ENCODE measurements at regions not wholly inside any gene's neighbourhood (a gene's known extent, or its start where the extent isn't known, plus 50 kb on each side); places are given as distances from the start of the nearest gene placed in this dataset.

DNA sequence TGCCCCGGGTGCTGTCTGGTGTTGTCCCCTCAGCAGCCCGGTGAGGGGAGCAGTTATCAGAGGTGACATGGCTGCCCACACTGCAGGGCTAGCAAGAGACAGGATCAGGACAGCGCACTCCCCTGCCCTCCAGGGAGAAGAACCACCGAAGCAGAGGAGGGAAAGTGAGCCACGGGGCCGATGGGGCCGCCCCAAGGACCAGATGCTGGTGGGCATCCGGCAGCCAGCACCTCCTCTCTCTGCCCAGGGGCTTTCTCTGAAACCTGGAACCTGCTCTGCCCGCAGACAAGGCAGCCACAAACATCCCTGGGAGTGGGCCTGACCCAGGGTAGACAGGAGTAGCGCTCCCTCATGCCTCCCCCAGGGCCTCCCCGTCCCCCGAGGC, 163.0 kb upstream of the CST7 start:
- TF ChIP-seq, protein P1, sequence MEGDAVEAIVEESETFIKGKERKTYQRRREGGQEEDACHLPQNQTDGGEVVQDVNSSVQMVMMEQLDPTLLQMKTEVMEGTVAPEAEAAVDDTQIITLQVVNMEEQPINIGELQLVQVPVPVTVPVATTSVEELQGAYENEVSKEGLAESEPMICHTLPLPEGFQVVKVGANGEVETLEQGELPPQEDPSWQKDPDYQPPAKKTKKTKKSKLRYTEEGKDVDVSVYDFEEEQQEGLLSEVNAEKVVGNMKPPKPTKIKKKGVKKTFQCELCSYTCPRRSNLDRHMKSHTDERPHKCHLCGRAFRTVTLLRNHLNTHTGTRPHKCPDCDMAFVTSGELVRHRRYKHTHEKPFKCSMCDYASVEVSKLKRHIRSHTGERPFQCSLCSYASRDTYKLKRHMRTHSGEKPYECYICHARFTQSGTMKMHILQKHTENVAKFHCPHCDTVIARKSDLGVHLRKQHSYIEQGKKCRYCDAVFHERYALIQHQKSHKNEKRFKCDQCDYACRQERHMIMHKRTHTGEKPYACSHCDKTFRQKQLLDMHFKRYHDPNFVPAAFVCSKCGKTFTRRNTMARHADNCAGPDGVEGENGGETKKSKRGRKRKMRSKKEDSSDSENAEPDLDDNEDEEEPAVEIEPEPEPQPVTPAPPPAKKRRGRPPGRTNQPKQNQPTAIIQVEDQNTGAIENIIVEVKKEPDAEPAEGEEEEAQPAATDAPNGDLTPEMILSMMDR (IDR thresholded peaks at IDR 0.05): no peak
- no peak for TF ChIP-seq POLR2A (IDR thresholded peaks at IDR 0.05)

Measured in esophagus squamous epithelium (tissue), 4 donors.